GM19023 (cell line): ENCODE measurements at regions not wholly inside any gene's neighbourhood (a gene's known extent, or its start where the extent isn't known, plus 50 kb on each side); places are given as distances from the start of the nearest gene placed in this dataset.
"Not testable (repeated sequence)": the region's sequence is repeated elsewhere in the genome, so short reads cannot be mapped to it uniquely, and the experiment has no call there.

Source experiments
- ATAC-seq: cut with Tn5 transposase; IDR thresholded peaks from one replicate; pipeline ENCODE4 v1.9.1; 2021; ENCODE audit warnings: mild to moderate bottlenecking, moderate library complexity; ENCODE audit not compliant: unreplicated experiment

- ATAC-seq: not testable (repeated sequence)
Observed at GRCh38 chr10:87300163-87300562, 57.4 kb upstream of the NUTM2D start.

DNA sequence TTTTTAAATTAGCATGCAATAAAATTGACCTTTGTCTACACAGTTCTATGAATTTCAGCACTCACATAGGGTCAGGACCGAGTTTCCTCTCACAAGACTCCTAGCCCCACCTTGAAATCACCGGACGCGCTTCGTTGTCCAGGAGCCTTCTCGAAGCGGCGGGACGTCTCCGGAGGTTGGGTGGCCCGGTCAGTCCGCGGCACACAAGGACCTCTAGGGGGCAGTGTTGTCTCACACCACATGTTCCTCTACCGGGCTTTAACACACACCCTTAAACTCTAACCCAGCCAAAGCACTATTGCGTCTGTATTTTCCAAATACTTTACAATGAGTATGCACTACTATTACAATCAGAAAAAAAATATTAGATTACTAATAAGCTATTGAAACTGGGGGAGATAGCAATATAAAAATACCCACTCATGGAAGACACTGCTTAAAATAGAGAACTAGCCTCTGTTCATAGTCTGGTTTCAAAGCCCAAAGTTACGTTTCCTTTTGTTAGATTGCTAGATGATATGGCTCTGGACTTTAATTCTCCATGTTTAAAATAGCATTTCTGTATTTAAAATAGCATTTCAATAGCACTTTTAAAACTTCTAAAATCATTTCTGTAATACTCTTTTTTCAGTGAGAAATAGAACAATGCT, 56.0 kb upstream of the NUTM2D start:
- peak; percentile 91 for ATAC-seq

DNA sequence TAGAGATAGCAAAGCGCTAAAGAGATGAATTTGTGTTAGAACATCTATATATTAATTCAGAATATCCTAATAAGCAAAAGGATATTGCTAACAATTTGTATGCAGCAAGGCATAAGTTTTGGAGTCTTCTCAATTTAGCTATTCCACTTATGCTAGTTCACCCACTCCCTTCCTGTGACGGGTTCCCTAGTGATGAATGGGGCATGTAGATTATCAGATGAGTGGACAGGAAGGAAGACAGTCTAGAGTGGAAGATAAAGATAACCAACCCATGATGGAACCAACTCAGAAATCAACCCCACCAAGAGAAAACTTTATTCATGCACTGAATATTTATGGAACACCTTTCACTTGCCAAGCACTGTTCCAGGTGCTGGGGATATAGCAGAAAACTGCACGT, 55.4 kb upstream of the NUTM2D start:
- not testable (repeated sequence) for ATAC-seq

- not testable (repeated sequence) for ATAC-seq
Observed at GRCh38 chr10:87303707-87304106, 53.8 kb upstream of the NUTM2D start.

GRCh38 chr10:87306681-87307080, 50.9 kb upstream of the NUTM2D start:
- not testable (repeated sequence) for ATAC-seq
